Osteocyte (in vitro differentiated cells): ENCODE measurements at regions not wholly inside any gene's neighbourhood (a gene's known extent, or its start where the extent isn't known, plus 50 kb on each side); places are given as distances from the start of the nearest gene placed in this dataset.

Experiments
- DNase-seq: peaks from one replicate; pipeline ENCODE4 v3.0.0; 2021; ENCODE audit warnings: mixed read lengths; ENCODE audit not compliant: unreplicated experiment; ENCODE audit errors: extremely low spot score
- H3K27ac Mint-ChIP-seq: one replicate; pipeline ENCODE4 v1.8.0; 2021; ENCODE audit warnings: mild to moderate bottlenecking, mixed read lengths; ENCODE audit not compliant: unreplicated experiment
- H3K27me3 Mint-ChIP-seq: one replicate; pipeline ENCODE4 v1.8.0; 2021; ENCODE audit warnings: mixed read lengths; ENCODE audit not compliant: unreplicated experiment
- H3K36me3 Mint-ChIP-seq: one replicate; pipeline ENCODE4 v1.8.0; 2021; ENCODE audit warnings: mixed read lengths; ENCODE audit not compliant: unreplicated experiment
- H3K4me1 Mint-ChIP-seq: one replicate; pipeline ENCODE4 v1.8.0; 2021; ENCODE audit warnings: mixed read lengths; ENCODE audit not compliant: unreplicated experiment
- H3K4me3 Mint-ChIP-seq: one replicate; pipeline ENCODE4 v1.8.0; 2021; ENCODE audit warnings: mild to moderate bottlenecking, moderate library complexity, mixed read lengths; ENCODE audit not compliant: unreplicated experiment
- H3K9me3 Mint-ChIP-seq: one replicate; pipeline ENCODE4 v1.8.0; 2021; ENCODE audit warnings: mixed read lengths; ENCODE audit not compliant: unreplicated experiment
- CTCF ChIP-seq: fragments of 200-600 bp; sonication (generic); IDR thresholded peaks from 2 replicates; pipeline ENCODE4 v1.5.0; 2021; ENCODE audit warnings: antibody characterized with exemption, mild to moderate bottlenecking, moderate library complexity

DNA sequence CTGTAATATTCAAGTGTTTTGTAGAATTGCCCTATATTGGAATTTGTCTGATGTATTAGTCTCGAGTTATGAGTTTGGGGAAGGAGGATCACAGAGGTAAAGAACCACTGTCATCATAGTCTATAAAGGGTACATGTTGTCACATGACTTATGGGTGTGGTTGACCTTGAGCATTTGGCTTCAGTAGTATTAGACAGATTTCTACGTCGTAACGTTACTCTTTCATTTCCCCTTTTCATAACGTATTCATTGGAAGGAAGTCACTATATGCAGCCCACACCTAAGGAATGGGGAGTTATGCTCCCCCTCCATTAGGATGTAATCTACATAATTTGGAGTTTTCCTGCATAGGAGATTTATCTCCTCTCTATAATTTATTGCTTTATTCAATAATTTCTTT, 110.1 kb upstream of the VAV3 start:
- Mint-ChIP-seq H3K9me3 (no peaks in the 10 kb centered on the region), H3K36me3 (no peaks in the 10 kb centered on the region), H3K27me3 (peaks cover 3% of the 10 kb centered on the region), H3K4me3 (no peak overlapping the region), H3K27ac (no peak overlapping the region), H3K4me1 (no peaks in the 10 kb centered on the region)
- TF ChIP-seq CTCF = no peak
- DNase-seq = no peak

DNA sequence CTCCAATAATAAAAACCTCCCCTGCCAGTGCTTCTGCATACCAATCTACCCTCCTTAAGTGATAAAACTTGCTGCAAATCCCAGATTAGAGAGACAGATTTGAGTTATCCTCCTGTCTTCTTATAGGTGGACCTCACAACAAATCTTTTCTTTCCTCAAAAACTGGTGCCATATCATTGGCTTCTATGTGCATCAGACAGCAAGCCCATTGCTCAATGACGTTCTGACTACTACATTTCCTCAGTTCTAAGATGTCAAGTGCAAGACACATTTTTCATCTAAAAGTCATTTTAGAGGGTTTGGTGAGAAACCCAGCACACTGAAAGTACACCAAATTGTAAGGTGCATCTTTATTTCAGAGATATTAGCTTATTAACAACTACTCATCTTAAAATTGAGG, 107.8 kb upstream of the VAV3 start:
- H3K36me3 Mint-ChIP-seq = no peaks in the 10 kb centered on the region
- no peaks in the 10 kb centered on the region for H3K4me1 Mint-ChIP-seq
- H3K4me3 Mint-ChIP-seq = no peak overlapping the region
- no peak for TF ChIP-seq CTCF
- no peak for DNase-seq
- H3K9me3 Mint-ChIP-seq = no peaks in the 10 kb centered on the region
- H3K27me3 Mint-ChIP-seq = peaks cover 3% of the 10 kb centered on the region
- H3K27ac Mint-ChIP-seq = no peak overlapping the region

GRCh38 chr1:108072212-108072611, 107.2 kb upstream of the VAV3 start:
- Mint-ChIP-seq H3K4me3 (no peak overlapping the region), H3K36me3 (no peaks in the 10 kb centered on the region), H3K4me1 (no peaks in the 10 kb centered on the region), H3K27ac (no peak overlapping the region), H3K9me3 (no peaks in the 10 kb centered on the region), H3K27me3 (peaks cover 3% of the 10 kb centered on the region)
- no peak for DNase-seq
- TF ChIP-seq CTCF = no peak

DNA sequence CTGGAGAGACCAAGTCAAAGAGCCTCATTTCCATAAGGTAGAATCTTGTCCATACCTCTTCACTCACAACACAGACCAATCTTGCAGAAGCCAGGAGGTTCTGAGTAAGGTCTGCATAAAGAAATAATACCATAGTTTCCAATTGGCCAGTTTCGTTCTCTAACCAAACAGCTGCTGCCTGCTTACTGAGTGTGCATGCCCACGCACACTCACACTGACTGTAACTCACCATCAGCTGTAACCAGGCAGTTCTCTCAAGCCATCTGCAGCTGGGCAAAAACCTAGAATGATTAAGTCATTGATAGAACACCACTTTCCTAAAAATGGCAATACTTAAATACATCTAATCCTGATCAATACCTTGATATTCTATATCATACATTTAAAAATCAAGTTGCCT, 106.6 kb upstream of the VAV3 start:
- TF ChIP-seq CTCF = no peak
- Mint-ChIP-seq H3K4me1 (no peaks in the 10 kb centered on the region), H3K36me3 (no peaks in the 10 kb centered on the region), H3K27me3 (peaks cover 3% of the 10 kb centered on the region), H3K9me3 (no peaks in the 10 kb centered on the region), H3K4me3 (no peak overlapping the region), H3K27ac (no peak overlapping the region)
- no peak for DNase-seq

DNA sequence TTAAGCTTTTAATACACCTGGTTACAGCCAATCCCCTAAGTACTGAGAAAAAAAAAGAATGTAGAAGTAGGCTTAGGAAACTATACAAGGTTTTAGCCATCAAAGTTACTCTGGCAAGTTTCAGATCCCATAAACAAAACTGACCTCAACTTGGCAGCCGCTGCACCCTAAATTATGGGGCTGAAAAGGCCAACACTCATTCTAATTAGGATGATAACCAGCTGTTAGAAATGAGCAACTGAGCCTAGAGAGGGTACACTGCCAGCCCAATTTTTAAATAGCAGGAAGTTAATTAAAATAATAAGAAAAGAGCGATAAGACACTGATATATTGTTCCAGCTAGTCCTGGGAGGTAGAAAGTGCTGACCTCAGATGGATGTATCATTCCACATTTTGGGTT, 105.7 kb upstream of the VAV3 start:
- Mint-ChIP-seq H3K27me3 (peaks cover 3% of the 10 kb centered on the region), H3K36me3 (no peaks in the 10 kb centered on the region), H3K27ac (no peak overlapping the region), H3K4me3 (no peak overlapping the region), H3K9me3 (no peaks in the 10 kb centered on the region), H3K4me1 (no peaks in the 10 kb centered on the region)
- TF ChIP-seq CTCF = no peak
- no peak for DNase-seq
